ENCODE measurements at regions not wholly inside any gene's neighbourhood (a gene's known extent, or its start where the extent isn't known, plus 50 kb on each side); places are given as distances from the start of the nearest gene placed in this dataset.

GRCh38 chr16:54579106-54579728 lies 292.6 kb upstream of the IRX3 start:
- Histone ChIP-seq H3K4me1 (no peaks in the 10 kb centered on the region), H3K4me3 (no peak overlapping the region), H3K27ac (replicated peaks in 1 of 4) (no peak overlapping the region), H3K36me3 (no peaks in the 10 kb centered on the region), H3K9me3 (no peaks in the 10 kb centered on the region), H3K27me3 (peaks cover 0 to 66% (median 0%) of the 10 kb centered on the region in 4 donors)
- no peak for DNase-seq (ENCODE audit: extremely low spot score)
- TF ChIP-seq POLR2A (IDR thresholded peaks at IDR 0.05; ENCODE audit: low read depth) (no peak), EP300 (IDR thresholded peaks at IDR 0.05) (no peak), POLR2AphosphoS5 (IDR thresholded peaks at IDR 0.05) (no peak), CTCF (IDR thresholded peaks at IDR 0.05) (no peak)
- WGBS: 84% methylated on average over 2 of the region's 2 CpGs
- intact Hi-C loops (cut with DNase I): no loop called here

- no peaks in the 10 kb centered on the region for H3K4me1 ChIP-seq
- H3K9me3 ChIP-seq: no peaks in the 10 kb centered on the region
- H3K27me3 ChIP-seq: peaks cover 0 to 61% (median 0%) of the 10 kb centered on the region in 4 donors
- TF ChIP-seq CTCF (IDR thresholded peaks at IDR 0.05): no peak
- TF ChIP-seq EP300 (IDR thresholded peaks at IDR 0.05): no peak
- TF ChIP-seq POLR2AphosphoS5 (IDR thresholded peaks at IDR 0.05): no peak
- TF ChIP-seq POLR2A (IDR thresholded peaks at IDR 0.05; ENCODE audit: low read depth): no peak
- no peaks in the 10 kb centered on the region for H3K36me3 ChIP-seq
- intact Hi-C loops (cut with DNase I): no loop called here
- H3K4me3 ChIP-seq: no peak overlapping the region
- no peak for DNase-seq (ENCODE audit: extremely low spot score)
- no peak overlapping the region for H3K27ac ChIP-seq (replicated peaks in 1 of 4)
- 40% methylated on average over 14 of the region's 15 CpGs for WGBS
Measured at GRCh38 chr16:54577651-54578128, 291.1 kb upstream of the IRX3 start.

- WGBS: 58% methylated on average over 4 of the region's 4 CpGs
- no peak for TF ChIP-seq EP300 (IDR thresholded peaks at IDR 0.05)
- TF ChIP-seq POLR2AphosphoS5 (IDR thresholded peaks at IDR 0.05): no peak
- TF ChIP-seq POLR2A (IDR thresholded peaks at IDR 0.05; ENCODE audit: low read depth): no peak
- no peak for TF ChIP-seq CTCF (IDR thresholded peaks at IDR 0.05)
- H3K9me3 ChIP-seq: no peaks in the 10 kb centered on the region
- peaks cover 0 to 54% (median 0%) of the 10 kb centered on the region in 4 donors for H3K27me3 ChIP-seq
- intact Hi-C loops (cut with DNase I): no loop called here
- no peak overlapping the region for H3K4me3 ChIP-seq
- no peaks in the 10 kb centered on the region for H3K4me1 ChIP-seq
- no peak overlapping the region for H3K27ac ChIP-seq (replicated peaks in 1 of 4)
- H3K36me3 ChIP-seq: no peaks in the 10 kb centered on the region
- DNase-seq (ENCODE audit: extremely low spot score): no peak
Measured at GRCh38 chr16:54576785-54577184, 290.2 kb upstream of the IRX3 start.

GRCh38 chr16:54568906-54569807 lies 282.6 kb upstream of the IRX3 start:
- Histone ChIP-seq H3K36me3 (no peaks in the 10 kb centered on the region), H3K4me3 (no peak overlapping the region), H3K27me3 (peaks cover 0 to 6% (median 0%) of the 10 kb centered on the region in 4 donors), H3K9me3 (no peaks in the 10 kb centered on the region), H3K4me1 (no peaks in the 10 kb centered on the region), H3K27ac (replicated peaks in 1 of 4) (no peak overlapping the region)
- intact Hi-C loops (cut with DNase I): no loop called here
- TF ChIP-seq EP300 (IDR thresholded peaks at IDR 0.05) (no peak), POLR2AphosphoS5 (IDR thresholded peaks at IDR 0.05) (no peak), CTCF (IDR thresholded peaks at IDR 0.05) (no peak), POLR2A (IDR thresholded peaks at IDR 0.05; ENCODE audit: low read depth) (no peak)
- no peak for DNase-seq (ENCODE audit: extremely low spot score)
- WGBS: 52% methylated on average over 9 of the region's 9 CpGs
